ENCODE measurements at regions not wholly inside any gene's neighbourhood (a gene's known extent, or its start where the extent isn't known, plus 50 kb on each side); places are given as distances from the start of the nearest gene placed in this dataset.

DNA sequence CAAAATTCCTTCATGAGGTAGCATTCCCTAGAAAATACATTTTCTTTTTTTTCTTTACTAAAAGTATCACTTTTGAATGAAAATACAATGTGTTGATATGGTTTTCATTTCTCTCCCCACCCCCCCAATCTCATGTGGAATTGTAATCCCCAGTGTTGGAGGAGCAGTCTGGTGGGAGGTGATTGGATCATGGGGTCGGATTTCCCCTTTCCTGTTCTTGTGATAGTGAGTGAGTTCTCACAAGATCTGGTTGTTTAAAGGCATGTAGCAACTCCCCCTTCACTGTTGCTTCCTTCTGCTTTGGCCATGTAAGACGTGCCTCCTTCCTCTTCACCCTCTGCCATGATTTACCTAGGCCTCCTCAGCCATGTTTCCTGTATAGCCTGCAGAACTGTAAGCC is 790.3 kb upstream of the KCND2 start:
- peaks cover 10% of the 10 kb centered on the region for H3K9me3 Mint-ChIP-seq
- H3K27me3 Mint-ChIP-seq (ENCODE audit: low read depth): no peaks in the 10 kb centered on the region
- no peak overlapping the region for H3K4me3 Mint-ChIP-seq
- no peak overlapping the region for H3K27ac Mint-ChIP-seq
- intact Hi-C loops (cut with micrococcal nuclease): no loop called here
- no peak for DNase-seq
- no peaks in the 10 kb centered on the region for H3K36me3 Mint-ChIP-seq (ENCODE audit: low read depth)
- no peaks in the 10 kb centered on the region for H3K4me1 Mint-ChIP-seq (ENCODE audit: low read depth)
- CTCF ChIA-PET: no interaction called here

DNA sequence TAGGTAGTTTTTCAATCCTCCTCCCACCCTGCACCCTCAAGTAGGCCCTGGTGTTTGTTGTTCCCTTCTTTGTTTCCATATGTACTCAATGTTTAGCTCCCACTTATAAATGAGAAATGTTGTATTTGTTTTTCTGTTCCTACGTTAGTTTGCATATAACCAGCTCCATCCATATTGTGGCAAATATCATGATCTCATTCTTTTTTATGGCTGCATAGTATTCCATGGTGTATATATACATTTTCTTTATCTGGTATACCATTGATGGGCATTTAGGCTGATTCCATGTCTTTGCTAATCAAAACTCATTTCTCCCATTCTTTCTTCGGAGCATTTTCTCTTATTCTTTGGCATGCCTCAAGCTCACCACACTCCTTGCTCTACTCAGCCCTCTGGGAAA is 789.6 kb upstream of the KCND2 start:
- no peak overlapping the region for H3K27ac Mint-ChIP-seq
- H3K4me3 Mint-ChIP-seq: no peak overlapping the region
- CTCF ChIA-PET: no interaction called here
- no peak for DNase-seq
- H3K27me3 Mint-ChIP-seq (ENCODE audit: low read depth): no peaks in the 10 kb centered on the region
- no peaks in the 10 kb centered on the region for H3K36me3 Mint-ChIP-seq (ENCODE audit: low read depth)
- no peaks in the 10 kb centered on the region for H3K4me1 Mint-ChIP-seq (ENCODE audit: low read depth)
- peaks cover 10% of the 10 kb centered on the region for H3K9me3 Mint-ChIP-seq
- intact Hi-C loops (cut with micrococcal nuclease): no loop called here

DNA sequence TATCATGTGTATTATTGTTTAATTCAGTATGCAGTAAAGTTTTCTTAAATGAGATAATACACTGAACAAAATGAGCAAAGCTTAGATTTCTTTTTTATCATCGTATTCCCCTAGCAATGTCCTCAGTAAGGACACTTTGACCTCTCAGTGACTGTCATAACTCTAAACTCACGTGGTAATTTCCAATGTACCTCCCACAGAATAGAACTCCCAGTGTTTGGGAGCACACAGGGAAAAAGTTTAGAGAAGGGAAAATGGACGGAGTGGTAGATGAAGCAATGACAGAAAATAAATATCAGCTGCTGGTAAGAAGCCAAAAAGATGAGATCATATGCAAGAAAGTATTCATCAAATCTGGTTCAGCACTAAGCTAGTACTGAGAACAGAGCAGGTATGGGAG is 758.6 kb upstream of the KCND2 start:
- Mint-ChIP-seq H3K4me3 (no peak overlapping the region), H3K4me1 (ENCODE audit: low read depth) (no peaks in the 10 kb centered on the region), H3K27ac (no peak overlapping the region), H3K36me3 (ENCODE audit: low read depth) (no peaks in the 10 kb centered on the region), H3K9me3 (peaks cover 19% of the 10 kb centered on the region), H3K27me3 (ENCODE audit: low read depth) (no peaks in the 10 kb centered on the region)
- no peak for DNase-seq
- CTCF ChIA-PET: no interaction called here
- intact Hi-C loops (cut with micrococcal nuclease): no loop called here

DNA sequence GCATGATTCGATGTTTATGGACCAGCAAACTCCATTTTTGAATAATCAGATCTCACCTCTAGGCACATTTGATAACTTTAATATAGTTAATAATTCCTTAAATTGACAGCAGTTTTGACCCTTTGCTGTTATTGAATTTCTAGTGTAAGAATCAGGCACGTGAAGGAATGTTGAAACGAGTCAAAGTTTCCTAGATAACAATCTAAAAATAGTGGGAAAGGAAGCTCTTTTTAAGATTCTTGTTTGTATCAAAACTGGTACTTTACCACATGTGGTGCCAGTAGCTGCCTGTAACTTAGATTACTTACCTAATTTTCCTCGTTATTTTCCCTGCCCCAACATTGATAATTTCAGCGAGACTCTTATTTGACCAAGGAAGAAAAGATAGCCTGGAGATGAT is 757.8 kb upstream of the KCND2 start:
- intact Hi-C loops (cut with micrococcal nuclease): no loop called here
- Mint-ChIP-seq H3K4me1 (ENCODE audit: low read depth) (no peaks in the 10 kb centered on the region), H3K27me3 (ENCODE audit: low read depth) (no peaks in the 10 kb centered on the region), H3K9me3 (peaks cover 19% of the 10 kb centered on the region), H3K4me3 (no peak overlapping the region), H3K27ac (no peak overlapping the region), H3K36me3 (ENCODE audit: low read depth) (no peaks in the 10 kb centered on the region)
- CTCF ChIA-PET: no interaction called here
- no peak for DNase-seq

DNA sequence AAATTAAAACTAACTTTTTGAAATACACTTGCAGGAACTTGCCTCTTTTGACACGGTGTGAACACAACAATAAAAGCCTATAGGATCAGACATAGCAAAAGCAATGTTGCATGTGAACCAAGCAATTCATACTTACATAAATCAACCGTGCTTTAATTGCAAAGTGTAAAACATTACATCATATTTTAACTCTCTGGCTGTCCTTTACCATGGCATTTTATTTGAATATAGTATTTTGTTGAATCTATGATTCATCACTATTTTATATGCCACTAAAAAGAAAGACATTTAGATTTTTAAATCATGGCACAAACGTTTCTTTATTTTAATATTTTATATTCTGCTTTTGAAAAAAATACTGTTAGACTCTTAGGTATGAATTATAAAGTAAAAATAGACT is 757.0 kb upstream of the KCND2 start:
- Mint-ChIP-seq H3K36me3 (ENCODE audit: low read depth) (no peaks in the 10 kb centered on the region), H3K9me3 (peaks cover 19% of the 10 kb centered on the region), H3K4me1 (ENCODE audit: low read depth) (no peaks in the 10 kb centered on the region), H3K27me3 (ENCODE audit: low read depth) (no peaks in the 10 kb centered on the region), H3K4me3 (no peak overlapping the region), H3K27ac (no peak overlapping the region)
- DNase-seq: no peak
- intact Hi-C loops (cut with micrococcal nuclease): no loop called here
- CTCF ChIA-PET: no interaction called here

DNA sequence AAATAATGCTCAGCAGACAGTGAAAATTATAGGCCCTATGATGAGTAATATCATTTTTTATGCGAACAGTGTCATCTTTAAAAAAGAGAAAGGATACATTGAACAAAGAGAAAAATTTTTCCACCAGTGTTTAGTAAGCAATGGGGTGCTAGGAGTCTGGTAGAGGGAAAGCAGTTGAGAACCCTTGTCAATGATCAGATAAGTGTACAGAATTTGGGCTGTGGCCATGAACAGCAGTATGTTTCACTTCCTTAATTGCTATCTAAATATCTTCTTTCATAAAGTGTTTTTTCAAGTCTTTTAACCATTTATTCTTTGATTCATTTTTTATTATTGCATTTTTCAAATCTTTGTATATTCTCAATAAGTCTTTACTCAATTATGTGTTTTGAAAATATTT is 750.7 kb upstream of the KCND2 start:
- H3K9me3 Mint-ChIP-seq: peaks cover 15% of the 10 kb centered on the region
- no peaks in the 10 kb centered on the region for H3K4me1 Mint-ChIP-seq (ENCODE audit: low read depth)
- CTCF ChIA-PET: no interaction called here
- no peak overlapping the region for H3K4me3 Mint-ChIP-seq
- intact Hi-C loops (cut with micrococcal nuclease): no loop called here
- no peak overlapping the region for H3K27ac Mint-ChIP-seq
- no peaks in the 10 kb centered on the region for H3K36me3 Mint-ChIP-seq (ENCODE audit: low read depth)
- DNase-seq: no peak
- no peaks in the 10 kb centered on the region for H3K27me3 Mint-ChIP-seq (ENCODE audit: low read depth)

DNA sequence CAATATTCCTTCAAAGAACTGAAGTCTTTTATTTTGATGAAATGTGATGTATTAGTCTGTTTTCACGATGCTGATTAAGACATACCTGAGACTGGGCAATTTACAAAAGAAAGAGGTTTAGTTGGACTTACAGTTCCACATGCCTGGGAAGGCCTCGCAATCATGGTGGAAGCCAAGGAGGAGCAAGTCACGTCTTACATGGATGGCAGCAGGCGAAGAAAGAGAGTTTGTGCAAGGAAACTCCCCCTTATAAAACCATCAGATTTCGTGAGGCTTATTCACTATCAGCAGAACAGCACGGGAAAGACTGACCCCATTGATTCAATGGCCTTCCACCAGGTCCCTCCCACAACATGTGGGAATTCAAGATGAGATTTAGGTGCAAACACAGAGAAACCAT is 750.3 kb upstream of the KCND2 start:
- intact Hi-C loops (cut with micrococcal nuclease): no loop called here
- H3K27me3 Mint-ChIP-seq (ENCODE audit: low read depth): no peaks in the 10 kb centered on the region
- H3K4me3 Mint-ChIP-seq: no peak overlapping the region
- DNase-seq: no peak
- H3K9me3 Mint-ChIP-seq: peaks cover 15% of the 10 kb centered on the region
- H3K36me3 Mint-ChIP-seq (ENCODE audit: low read depth): no peaks in the 10 kb centered on the region
- no peaks in the 10 kb centered on the region for H3K4me1 Mint-ChIP-seq (ENCODE audit: low read depth)
- CTCF ChIA-PET: interaction anchor here (0.6 kb wide), 1 partner anchor 28 kb away, joined by 3 read pairs; no protein-coding TSS in a partner anchor
- H3K27ac Mint-ChIP-seq: no peak overlapping the region

DNA sequence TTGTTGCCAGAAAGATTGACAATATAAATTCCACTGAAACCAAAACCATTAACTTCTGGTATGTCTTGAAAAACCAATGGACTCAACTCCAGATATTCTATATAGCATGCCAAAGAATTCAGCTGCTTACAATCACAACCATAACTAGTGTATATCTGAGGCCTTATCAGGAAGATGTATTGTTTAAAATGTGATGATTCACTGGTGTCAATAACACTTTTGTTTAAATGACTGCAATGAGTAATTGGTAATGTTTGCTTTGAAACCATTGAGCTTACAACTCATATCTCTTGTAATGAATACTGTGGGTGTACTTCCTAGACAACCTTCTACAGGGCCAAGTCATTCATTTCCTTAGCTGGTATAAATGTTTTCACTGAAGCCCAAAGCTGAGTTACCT is 727.9 kb upstream of the KCND2 start:
- no peaks in the 10 kb centered on the region for H3K4me1 Mint-ChIP-seq (ENCODE audit: low read depth)
- DNase-seq: no peak
- no peaks in the 10 kb centered on the region for H3K36me3 Mint-ChIP-seq (ENCODE audit: low read depth)
- no peaks in the 10 kb centered on the region for H3K27me3 Mint-ChIP-seq (ENCODE audit: low read depth)
- no peak overlapping the region for H3K4me3 Mint-ChIP-seq
- H3K27ac Mint-ChIP-seq: no peak overlapping the region
- intact Hi-C loops (cut with micrococcal nuclease): no loop called here
- H3K9me3 Mint-ChIP-seq: no peaks in the 10 kb centered on the region
- CTCF ChIA-PET: no interaction called here

DNA sequence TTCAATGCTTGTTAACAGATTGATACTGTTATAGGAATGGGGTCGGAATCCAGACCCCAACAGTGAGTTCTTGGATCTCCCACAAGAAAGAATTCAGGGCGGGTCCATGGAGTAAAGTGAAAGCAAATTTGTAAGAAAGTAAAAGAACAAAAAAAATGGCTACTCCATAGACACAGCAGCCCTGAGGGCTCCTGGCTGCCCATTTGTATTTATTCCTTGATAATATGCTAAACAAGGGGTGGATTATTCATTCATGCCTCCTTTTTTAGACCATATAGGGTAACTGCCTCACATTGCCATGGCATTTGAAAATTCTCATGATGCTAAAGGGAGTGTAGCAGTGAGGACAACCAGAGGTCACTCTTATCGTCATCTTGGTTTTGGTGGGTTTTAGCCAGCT is 717.2 kb upstream of the KCND2 start:
- Mint-ChIP-seq H3K9me3 (peaks cover 2% of the 10 kb centered on the region), H3K27ac (no peak overlapping the region), H3K27me3 (ENCODE audit: low read depth) (no peaks in the 10 kb centered on the region), H3K36me3 (ENCODE audit: low read depth) (no peaks in the 10 kb centered on the region), H3K4me3 (no peak overlapping the region), H3K4me1 (ENCODE audit: low read depth) (no peaks in the 10 kb centered on the region)
- CTCF ChIA-PET: no interaction called here
- no peak for DNase-seq
- intact Hi-C loops (cut with micrococcal nuclease): no loop called here

DNA sequence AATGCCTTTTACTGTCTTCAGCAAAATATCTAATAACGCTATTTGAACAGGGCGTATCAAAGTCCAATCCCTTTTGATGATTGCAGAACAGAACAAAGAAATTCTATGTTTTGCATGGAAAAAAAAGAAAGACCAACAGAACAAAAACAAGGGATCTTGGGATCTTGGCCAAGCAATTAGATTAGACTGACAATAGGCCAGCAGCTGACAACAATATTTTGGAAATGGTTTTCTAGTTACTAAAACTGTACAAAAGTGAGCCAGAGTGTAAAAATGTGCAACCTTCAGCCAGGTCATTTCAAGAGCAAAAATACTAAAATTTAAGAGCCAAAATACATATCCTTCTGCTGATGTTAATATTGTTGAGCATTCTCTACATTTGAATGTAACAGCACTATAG is 716.5 kb upstream of the KCND2 start:
- H3K27ac Mint-ChIP-seq: no peak overlapping the region
- DNase-seq: no peak
- CTCF ChIA-PET: no interaction called here
- H3K4me3 Mint-ChIP-seq: no peak overlapping the region
- H3K36me3 Mint-ChIP-seq (ENCODE audit: low read depth): no peaks in the 10 kb centered on the region
- peaks cover 2% of the 10 kb centered on the region for H3K9me3 Mint-ChIP-seq
- intact Hi-C loops (cut with micrococcal nuclease): no loop called here
- H3K27me3 Mint-ChIP-seq (ENCODE audit: low read depth): no peaks in the 10 kb centered on the region
- no peaks in the 10 kb centered on the region for H3K4me1 Mint-ChIP-seq (ENCODE audit: low read depth)

DNA sequence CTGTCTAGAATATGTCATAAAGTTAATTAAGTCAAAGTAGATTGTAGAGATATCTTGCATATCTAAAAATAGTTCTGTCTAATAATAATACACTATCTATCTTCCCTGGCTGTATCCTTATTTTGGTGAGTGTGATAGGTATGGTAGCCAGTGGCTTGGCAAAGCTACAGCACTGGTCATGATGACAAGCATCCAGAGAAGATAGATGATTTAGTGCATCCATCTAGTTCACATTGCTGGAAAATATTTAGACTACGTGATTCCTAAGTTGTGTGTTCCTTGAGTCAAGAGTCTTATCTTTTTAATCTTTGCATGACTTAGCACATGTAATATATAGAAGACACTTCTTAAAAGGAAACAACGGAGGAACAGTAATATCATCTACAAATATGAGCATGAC is 711.2 kb upstream of the KCND2 start:
- H3K27ac Mint-ChIP-seq: no peak overlapping the region
- H3K36me3 Mint-ChIP-seq (ENCODE audit: low read depth): no peaks in the 10 kb centered on the region
- no peak for DNase-seq
- no peaks in the 10 kb centered on the region for H3K27me3 Mint-ChIP-seq (ENCODE audit: low read depth)
- no peaks in the 10 kb centered on the region for H3K4me1 Mint-ChIP-seq (ENCODE audit: low read depth)
- no peak overlapping the region for H3K4me3 Mint-ChIP-seq
- intact Hi-C loops (cut with micrococcal nuclease): no loop called here
- CTCF ChIA-PET: interaction anchor here (0.6 kb wide), 1 partner anchor 1034 kb away, joined by 3 read pairs; no protein-coding TSS in a partner anchor
- peaks cover 4% of the 10 kb centered on the region for H3K9me3 Mint-ChIP-seq

DNA sequence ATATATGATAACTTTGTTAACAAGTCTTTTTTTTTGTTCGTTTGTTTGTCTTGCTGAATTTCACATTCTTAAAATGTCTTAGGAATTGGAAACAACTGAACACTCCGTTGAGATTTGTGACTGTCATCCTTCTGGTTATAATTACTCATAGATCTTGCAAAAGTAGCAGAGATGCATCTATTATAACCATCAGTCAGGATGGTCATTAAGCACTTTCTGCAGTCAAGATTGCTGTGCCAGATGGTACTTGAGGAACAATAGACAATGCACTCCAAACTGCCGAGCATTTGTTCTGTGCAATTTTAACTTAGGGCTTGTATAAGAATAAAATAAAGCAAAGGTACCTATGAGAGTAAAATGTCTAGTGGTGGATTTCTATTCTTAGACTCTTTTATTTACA is 710.1 kb upstream of the KCND2 start:
- no peaks in the 10 kb centered on the region for H3K36me3 Mint-ChIP-seq (ENCODE audit: low read depth)
- no peaks in the 10 kb centered on the region for H3K4me1 Mint-ChIP-seq (ENCODE audit: low read depth)
- H3K27ac Mint-ChIP-seq: no peak overlapping the region
- no peaks in the 10 kb centered on the region for H3K27me3 Mint-ChIP-seq (ENCODE audit: low read depth)
- DNase-seq: no peak
- intact Hi-C loops (cut with micrococcal nuclease): no loop called here
- CTCF ChIA-PET: no interaction called here
- H3K9me3 Mint-ChIP-seq: peaks cover 6% of the 10 kb centered on the region
- no peak overlapping the region for H3K4me3 Mint-ChIP-seq

DNA sequence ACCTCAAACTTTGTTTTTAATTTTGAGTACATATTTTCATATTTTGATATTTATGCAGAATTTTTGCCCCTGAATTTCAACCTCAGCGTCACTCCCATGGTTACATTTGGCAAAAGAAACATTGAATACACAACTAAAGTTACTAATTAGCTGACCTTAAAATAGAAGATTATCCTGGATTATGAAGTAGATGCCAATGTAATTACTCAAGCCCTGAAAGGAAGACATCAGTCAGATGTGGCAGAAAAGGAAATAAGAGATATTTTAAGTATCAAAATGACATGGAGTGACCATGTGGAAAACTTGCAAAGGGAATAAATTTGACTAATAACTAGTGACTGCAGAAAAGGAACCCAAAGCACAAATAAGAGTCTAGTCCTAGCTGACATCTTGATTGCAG is 701.3 kb upstream of the KCND2 start:
- Mint-ChIP-seq H3K9me3 (peaks cover 2% of the 10 kb centered on the region), H3K4me1 (ENCODE audit: low read depth) (no peaks in the 10 kb centered on the region), H3K36me3 (ENCODE audit: low read depth) (no peaks in the 10 kb centered on the region), H3K4me3 (no peak overlapping the region), H3K27ac (no peak overlapping the region), H3K27me3 (ENCODE audit: low read depth) (no peaks in the 10 kb centered on the region)
- CTCF ChIA-PET: interaction anchor here (1.0 kb wide), 1 partner anchor 22 kb away, joined by 3 read pairs; no protein-coding TSS in a partner anchor
- intact Hi-C loops (cut with micrococcal nuclease): no loop called here
- no peak for DNase-seq

DNA sequence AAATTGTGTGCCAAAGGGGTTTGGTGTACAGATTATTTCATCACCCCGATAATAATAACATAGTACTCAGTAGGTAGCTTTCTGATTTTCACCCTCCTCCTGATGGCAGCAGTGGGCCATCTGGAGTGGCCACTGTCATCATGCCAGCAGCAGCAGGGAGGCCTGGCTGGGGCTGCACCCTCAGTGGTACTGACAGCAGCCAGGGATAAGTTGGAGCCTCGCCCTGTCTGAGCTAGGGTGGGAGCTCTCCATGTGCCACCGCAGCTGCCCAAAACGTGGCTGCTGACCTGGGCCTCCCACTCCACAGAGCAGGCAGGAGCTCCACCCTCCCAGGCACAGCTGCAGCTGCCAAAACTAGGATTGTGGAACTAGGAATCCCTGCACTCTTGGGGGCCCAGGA is 700.8 kb upstream of the KCND2 start:
- CTCF ChIA-PET: interaction anchor here (1.0 kb wide), 1 partner anchor 22 kb away, joined by 3 read pairs; no protein-coding TSS in a partner anchor
- Mint-ChIP-seq H3K27me3 (ENCODE audit: low read depth) (no peaks in the 10 kb centered on the region), H3K4me3 (no peak overlapping the region), H3K27ac (no peak overlapping the region), H3K36me3 (ENCODE audit: low read depth) (no peaks in the 10 kb centered on the region), H3K9me3 (peaks cover 2% of the 10 kb centered on the region), H3K4me1 (ENCODE audit: low read depth) (no peaks in the 10 kb centered on the region)
- intact Hi-C loops (cut with micrococcal nuclease): no loop called here
- no peak for DNase-seq
